Duodenal mucosa (tissue), 2 donors: ENCODE measurements at regions not wholly inside any gene's neighbourhood (a gene's known extent, or its start where the extent isn't known, plus 50 kb on each side); places are given as distances from the start of the nearest gene placed in this dataset.

Experiments
- H3K27ac ChIP-seq: one replicate; pipeline ENCODE4 v1.7.0; 2013; ENCODE audit warnings: low read depth, low read length
- H3K27me3 ChIP-seq, 2 donors: one replicate each; pipeline ENCODE4 v1.7.0; 2013; ENCODE audit warnings: low read length in 2 of 2, control low read depth in 1 of 2; ENCODE audit not compliant: insufficient read depth in 2 of 2, control insufficient read depth in 1 of 2
- H3K36me3 ChIP-seq, 2 donors: one replicate each; pipeline ENCODE4 v1.7.0; 2013; ENCODE audit warnings: low read length in 2 of 2, control low read depth in 1 of 2; ENCODE audit not compliant: insufficient read depth in 2 of 2, control insufficient read depth in 1 of 2
- H3K4me1 ChIP-seq, 2 donors: one replicate each; pipeline ENCODE4 v1.7.0; 2013; ENCODE audit warnings: low read length in 2 of 2, control low read depth in 1 of 2; ENCODE audit not compliant: insufficient read depth in 2 of 2, control insufficient read depth in 1 of 2
- H3K4me3 ChIP-seq, 2 donors: one replicate each; pipeline ENCODE4 v1.7.0; 2013; ENCODE audit warnings: low read length in 2 of 2, low read depth in 1 of 2
- H3K9ac ChIP-seq, 2 donors: one replicate each; pipeline ENCODE4 v1.7.0; 2013; ENCODE audit warnings: low read length in 2 of 2, low read depth in 1 of 2
- H3K9me3 ChIP-seq, 2 donors: one replicate each; pipeline ENCODE4 v1.7.0; 2013; ENCODE audit warnings: low read length in 2 of 2, control low read depth in 1 of 2; ENCODE audit not compliant: control insufficient read depth in 1 of 2

- no peak overlapping the region for H3K27ac ChIP-seq
- no peaks in the 10 kb centered on the region for H3K9me3 ChIP-seq
- no peak overlapping the region for H3K9ac ChIP-seq
- H3K4me3 ChIP-seq = no peak overlapping the region
- no peaks in the 10 kb centered on the region for H3K27me3 ChIP-seq
- no peaks in the 10 kb centered on the region for H3K36me3 ChIP-seq
- no peaks in the 10 kb centered on the region for H3K4me1 ChIP-seq
These were observed 122.0 kb upstream of the ATXN7L3B start for GRCh38 chr12:74415633-74416032.

GRCh38 chr12:74418573-74418972 lies 119.1 kb upstream of the ATXN7L3B start:
- H3K4me1 ChIP-seq = no peaks in the 10 kb centered on the region
- no peaks in the 10 kb centered on the region for H3K9me3 ChIP-seq
- H3K36me3 ChIP-seq = no peaks in the 10 kb centered on the region
- no peak overlapping the region for H3K9ac ChIP-seq
- no peak overlapping the region for H3K4me3 ChIP-seq
- no peaks in the 10 kb centered on the region for H3K27me3 ChIP-seq
- no peak overlapping the region for H3K27ac ChIP-seq

- H3K9ac ChIP-seq = no peak overlapping the region
- no peaks in the 10 kb centered on the region for H3K36me3 ChIP-seq
- H3K4me1 ChIP-seq = no peaks in the 10 kb centered on the region
- H3K27ac ChIP-seq = no peak overlapping the region
- no peaks in the 10 kb centered on the region for H3K9me3 ChIP-seq
- no peak overlapping the region for H3K4me3 ChIP-seq
- no peaks in the 10 kb centered on the region for H3K27me3 ChIP-seq
These were observed 112.9 kb upstream of the ATXN7L3B start for GRCh38 chr12:74424778-74425177.

- H3K9me3 ChIP-seq = no peaks in the 10 kb centered on the region
- H3K9ac ChIP-seq = no peak overlapping the region
- H3K36me3 ChIP-seq = no peaks in the 10 kb centered on the region
- H3K27ac ChIP-seq = no peak overlapping the region
- no peaks in the 10 kb centered on the region for H3K27me3 ChIP-seq
- H3K4me3 ChIP-seq = no peak overlapping the region
- H3K4me1 ChIP-seq = no peaks in the 10 kb centered on the region
These were observed 111.5 kb upstream of the ATXN7L3B start for GRCh38 chr12:74426091-74426490.

- Histone ChIP-seq H3K27ac (no peak overlapping the region), H3K9ac (no peak overlapping the region), H3K4me1 (no peaks in the 10 kb centered on the region), H3K36me3 (no peaks in the 10 kb centered on the region), H3K9me3 (no peaks in the 10 kb centered on the region), H3K27me3 (no peaks in the 10 kb centered on the region), H3K4me3 (no peak overlapping the region)
These were observed 108.1 kb upstream of the ATXN7L3B start for GRCh38 chr12:74429535-74429934.

GRCh38 chr12:74431801-74432200 lies 105.8 kb upstream of the ATXN7L3B start:
- Histone ChIP-seq H3K4me3 (no peak overlapping the region), H3K36me3 (no peaks in the 10 kb centered on the region), H3K27me3 (no peaks in the 10 kb centered on the region), H3K27ac (no peak overlapping the region), H3K9me3 (no peaks in the 10 kb centered on the region), H3K4me1 (no peaks in the 10 kb centered on the region), H3K9ac (no peak overlapping the region)

- Histone ChIP-seq H3K36me3 (no peaks in the 10 kb centered on the region), H3K4me1 (no peaks in the 10 kb centered on the region), H3K27me3 (no peaks in the 10 kb centered on the region), H3K9me3 (no peaks in the 10 kb centered on the region), H3K9ac (no peak overlapping the region), H3K4me3 (no peak overlapping the region), H3K27ac (no peak overlapping the region)
These were observed 97.2 kb upstream of the ATXN7L3B start for GRCh38 chr12:74440469-74440868.

GRCh38 chr12:74441872-74442271 lies 95.8 kb upstream of the ATXN7L3B start:
- Histone ChIP-seq H3K36me3 (no peaks in the 10 kb centered on the region), H3K9ac (no peak overlapping the region), H3K27ac (no peak overlapping the region), H3K9me3 (no peaks in the 10 kb centered on the region), H3K27me3 (no peaks in the 10 kb centered on the region), H3K4me1 (no peaks in the 10 kb centered on the region), H3K4me3 (no peak overlapping the region)

- Histone ChIP-seq H3K4me3 (no peak overlapping the region), H3K4me1 (no peaks in the 10 kb centered on the region), H3K36me3 (no peaks in the 10 kb centered on the region), H3K9ac (no peak overlapping the region), H3K9me3 (no peaks in the 10 kb centered on the region), H3K27me3 (no peaks in the 10 kb centered on the region), H3K27ac (no peak overlapping the region)
These were observed 91.2 kb upstream of the ATXN7L3B start for GRCh38 chr12:74446466-74446865.

- no peaks in the 10 kb centered on the region for H3K9me3 ChIP-seq
- H3K4me3 ChIP-seq = no peak overlapping the region
- no peak overlapping the region for H3K27ac ChIP-seq
- H3K27me3 ChIP-seq = no peaks in the 10 kb centered on the region
- H3K4me1 ChIP-seq = no peaks in the 10 kb centered on the region
- no peak overlapping the region for H3K9ac ChIP-seq
- no peaks in the 10 kb centered on the region for H3K36me3 ChIP-seq
These were observed 87.8 kb upstream of the ATXN7L3B start for GRCh38 chr12:74449872-74450271.

- no peak overlapping the region for H3K4me3 ChIP-seq
- no peaks in the 10 kb centered on the region for H3K27me3 ChIP-seq
- H3K9me3 ChIP-seq = no peaks in the 10 kb centered on the region
- H3K9ac ChIP-seq = no peak overlapping the region
- H3K36me3 ChIP-seq = no peaks in the 10 kb centered on the region
- H3K27ac ChIP-seq = no peak overlapping the region
- H3K4me1 ChIP-seq = no peaks in the 10 kb centered on the region
These were observed 83.5 kb upstream of the ATXN7L3B start for GRCh38 chr12:74454109-74454508.
